ENCODE measurements at regions not wholly inside any gene's neighbourhood (a gene's known extent, or its start where the extent isn't known, plus 50 kb on each side); places are given as distances from the start of the nearest gene placed in this dataset.
A peak's percentile ranks its signal among the peaks of the same experiment; 100 is the strongest.

DNA sequence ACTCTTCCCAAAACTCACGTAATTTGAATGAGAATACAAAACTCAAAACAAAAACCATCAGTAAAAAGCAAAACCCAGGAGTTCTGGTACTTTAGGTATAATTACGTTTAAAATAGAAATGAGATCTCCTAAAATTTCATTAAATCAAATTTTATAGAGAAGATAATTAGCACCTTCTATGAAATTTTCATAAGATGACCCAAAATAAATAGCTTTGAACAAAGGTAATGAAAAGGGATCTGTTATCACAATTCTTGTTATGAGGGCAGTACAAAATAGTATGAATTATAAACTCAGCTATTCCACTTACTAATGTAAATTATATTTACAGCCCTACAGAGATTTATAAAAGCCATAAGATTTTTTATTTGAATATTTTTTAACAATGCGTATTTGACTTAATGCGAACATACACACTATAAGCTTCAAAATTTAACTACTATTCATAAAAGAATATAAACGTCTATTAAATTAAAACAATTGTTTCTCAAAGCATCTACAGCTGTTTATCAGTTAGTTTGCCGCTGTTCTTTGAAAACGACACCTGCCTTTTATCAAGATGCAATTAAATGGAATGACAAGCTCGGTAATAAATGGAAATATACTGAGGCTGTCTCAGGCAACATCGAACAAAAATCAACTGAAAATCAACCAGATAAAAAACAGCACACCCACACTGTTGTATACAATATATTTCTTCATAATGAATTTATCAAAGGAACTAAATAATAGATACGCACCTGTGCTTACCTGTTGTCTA, 63.8 kb downstream of the KCNRG start:
- ChIA-PET CTCF (interaction anchor here (0.8 to 1.8 kb wide), 5 partner anchors 45 to 993 kb away, joined by 3 to 6 read pairs (median 4); partner anchors contain the start of gene TRIM13), POLR2A (interaction anchor here (0.6 to 21.3 kb wide), 14 partner anchors 9 to 832 kb away, joined by 3 to 429 read pairs (median 4); partner anchors contain the start of genes SPRYD7 and TRIM13)
- H3K4me3 Mint-ChIP-seq (ENCODE audit: unreplicated experiment): peak overlapping the region; percentile 97
- peak overlapping the region; percentile 99 for H3K27ac Mint-ChIP-seq (ENCODE audit: low read depth, unreplicated experiment)
- peaks cover 32% of the 10 kb centered on the region for H3K36me3 Mint-ChIP-seq (ENCODE audit: insufficient read depth, unreplicated experiment)
- H3K27me3 Mint-ChIP-seq (ENCODE audit: insufficient read depth, unreplicated experiment): no peaks in the 10 kb centered on the region
- intact Hi-C loops (cut with micrococcal nuclease): no loop called here
- TF ChIP-seq, protein P1, sequence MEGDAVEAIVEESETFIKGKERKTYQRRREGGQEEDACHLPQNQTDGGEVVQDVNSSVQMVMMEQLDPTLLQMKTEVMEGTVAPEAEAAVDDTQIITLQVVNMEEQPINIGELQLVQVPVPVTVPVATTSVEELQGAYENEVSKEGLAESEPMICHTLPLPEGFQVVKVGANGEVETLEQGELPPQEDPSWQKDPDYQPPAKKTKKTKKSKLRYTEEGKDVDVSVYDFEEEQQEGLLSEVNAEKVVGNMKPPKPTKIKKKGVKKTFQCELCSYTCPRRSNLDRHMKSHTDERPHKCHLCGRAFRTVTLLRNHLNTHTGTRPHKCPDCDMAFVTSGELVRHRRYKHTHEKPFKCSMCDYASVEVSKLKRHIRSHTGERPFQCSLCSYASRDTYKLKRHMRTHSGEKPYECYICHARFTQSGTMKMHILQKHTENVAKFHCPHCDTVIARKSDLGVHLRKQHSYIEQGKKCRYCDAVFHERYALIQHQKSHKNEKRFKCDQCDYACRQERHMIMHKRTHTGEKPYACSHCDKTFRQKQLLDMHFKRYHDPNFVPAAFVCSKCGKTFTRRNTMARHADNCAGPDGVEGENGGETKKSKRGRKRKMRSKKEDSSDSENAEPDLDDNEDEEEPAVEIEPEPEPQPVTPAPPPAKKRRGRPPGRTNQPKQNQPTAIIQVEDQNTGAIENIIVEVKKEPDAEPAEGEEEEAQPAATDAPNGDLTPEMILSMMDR (IDR thresholded peaks at IDR 0.05; ENCODE audit: unreplicated experiment): no peak
- H3K9me3 Mint-ChIP-seq (ENCODE audit: unreplicated experiment): no peaks in the 10 kb centered on the region
- H3K4me1 Mint-ChIP-seq (ENCODE audit: insufficient read depth, unreplicated experiment): peaks cover 11% of the 10 kb centered on the region
- no TSS peak for BruUV-seq (replicated peaks)
- DNase-seq (ENCODE audit: unreplicated experiment): peak; percentile 30

DNA sequence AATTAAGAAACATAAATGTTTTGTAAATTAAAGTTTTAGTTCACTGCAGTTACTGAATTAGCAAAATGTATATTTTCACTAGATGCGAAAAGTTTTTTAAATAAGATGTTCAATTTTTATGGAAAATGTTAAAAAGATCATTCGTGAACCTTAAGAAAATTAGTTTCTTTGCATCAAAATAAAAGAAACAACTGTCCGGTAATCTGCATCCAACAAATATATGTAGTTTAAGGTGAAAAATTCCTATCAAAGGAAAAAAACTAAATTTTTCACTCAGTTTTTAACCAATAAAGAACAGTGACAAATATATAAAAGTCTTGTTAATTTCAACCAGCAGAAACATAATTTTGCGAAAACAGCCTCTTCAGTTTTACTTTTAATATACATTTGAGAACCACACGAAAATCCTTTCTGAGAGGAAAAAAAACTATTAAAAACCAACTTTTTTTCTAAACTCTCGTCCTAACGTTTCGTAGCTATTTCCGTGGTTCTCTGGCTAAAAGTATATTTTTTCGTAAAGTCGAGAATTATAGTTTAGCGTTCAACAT, 64.5 kb downstream of the KCNRG start:
- POLR2A ChIA-PET: interaction anchor here (0.6 to 21.3 kb wide), 14 partner anchors 10 to 832 kb away, joined by 3 to 429 read pairs (median 16); partner anchors contain the start of genes SPRYD7 and TRIM13
- no peaks in the 10 kb centered on the region for H3K9me3 Mint-ChIP-seq (ENCODE audit: unreplicated experiment)
- intact Hi-C loops (cut with micrococcal nuclease): loop anchor here (1.0 to 10.0 kb wide), 4 partner anchors 7 to 143 kb away; no protein-coding TSS in a partner anchor
- BruUV-seq (replicated peaks): no TSS peak
- H3K27ac Mint-ChIP-seq (ENCODE audit: low read depth, unreplicated experiment): peak overlapping the region; percentile 99
- H3K36me3 Mint-ChIP-seq (ENCODE audit: insufficient read depth, unreplicated experiment): peaks cover 32% of the 10 kb centered on the region
- no peaks in the 10 kb centered on the region for H3K27me3 Mint-ChIP-seq (ENCODE audit: insufficient read depth, unreplicated experiment)
- TF ChIP-seq, protein P1 (IDR thresholded peaks at IDR 0.05; ENCODE audit: unreplicated experiment): no peak
- CTCF ChIA-PET: interaction anchor here (1.4 to 2.7 kb wide), 4 partner anchors 8 to 832 kb away, joined by 5 to 15 read pairs (median 7); no protein-coding TSS in a partner anchor
- H3K4me1 Mint-ChIP-seq (ENCODE audit: insufficient read depth, unreplicated experiment): peaks cover 11% of the 10 kb centered on the region
- peak overlapping the region; percentile 97 for H3K4me3 Mint-ChIP-seq (ENCODE audit: unreplicated experiment)
- DNase-seq (ENCODE audit: unreplicated experiment): no peak

DNA sequence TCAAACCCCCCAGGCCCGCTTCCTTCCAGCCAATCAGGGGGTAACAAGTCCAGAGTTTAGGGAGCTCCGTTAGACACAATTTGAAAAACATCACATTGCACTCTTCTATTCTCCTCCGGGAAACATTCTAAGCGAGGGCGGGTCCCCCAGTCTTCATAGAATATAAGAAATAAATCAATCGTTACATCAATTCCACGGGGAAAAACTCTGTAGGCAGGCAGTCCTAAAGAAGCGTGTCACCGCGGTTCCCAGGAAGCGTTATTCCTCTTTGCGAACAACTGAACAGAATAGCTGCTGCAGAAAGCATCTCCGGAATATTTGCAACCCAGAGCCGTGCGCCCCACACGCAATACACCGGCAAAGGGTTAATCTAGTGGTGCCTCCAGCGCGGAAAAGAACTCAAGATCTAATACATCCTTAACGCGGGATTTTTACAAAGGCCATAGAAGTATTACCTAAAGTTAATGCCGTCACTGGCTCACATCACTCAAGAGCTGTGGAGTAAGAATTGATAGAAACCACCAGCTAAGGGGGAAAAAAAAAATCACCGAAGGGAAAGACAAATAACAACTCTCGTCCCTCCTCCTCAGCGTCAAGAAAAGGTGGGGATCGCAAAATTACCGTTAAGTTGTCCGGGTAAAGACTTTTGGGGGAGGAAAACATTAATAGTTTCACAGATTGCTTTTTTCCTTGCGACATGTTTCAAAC, 65.1 kb downstream of the KCNRG start:
- no peaks in the 10 kb centered on the region for H3K9me3 Mint-ChIP-seq (ENCODE audit: unreplicated experiment)
- ChIA-PET CTCF (interaction anchor here (0.5 to 2.7 kb wide), 8 partner anchors 9 to 962 kb away, joined by 3 to 15 read pairs (median 6); no protein-coding TSS in a partner anchor), POLR2A (interaction anchor here (0.6 to 21.3 kb wide), 20 partner anchors 10 to 831 kb away, joined by 3 to 429 read pairs (median 6); partner anchors contain the start of genes SPRYD7 and TRIM13)
- peak overlapping the region; percentile 97 for H3K4me3 Mint-ChIP-seq (ENCODE audit: unreplicated experiment)
- H3K4me1 Mint-ChIP-seq (ENCODE audit: insufficient read depth, unreplicated experiment): peaks cover 11% of the 10 kb centered on the region
- H3K27ac Mint-ChIP-seq (ENCODE audit: low read depth, unreplicated experiment): peak overlapping the region; percentile 99
- BruUV-seq (replicated peaks): TSS peak; percentile 35
- peaks cover 32% of the 10 kb centered on the region for H3K36me3 Mint-ChIP-seq (ENCODE audit: insufficient read depth, unreplicated experiment)
- TF ChIP-seq, protein P1 (IDR thresholded peaks at IDR 0.05; ENCODE audit: unreplicated experiment): no peak
- no peaks in the 10 kb centered on the region for H3K27me3 Mint-ChIP-seq (ENCODE audit: insufficient read depth, unreplicated experiment)
- DNase-seq (ENCODE audit: unreplicated experiment): peak; percentile 58
- intact Hi-C loops (cut with micrococcal nuclease): loop anchor here (1.0 to 10.0 kb wide), 4 partner anchors 8 to 142 kb away; no protein-coding TSS in a partner anchor
